GM23338 (cell line): ENCODE measurements at regions not wholly inside any gene's neighbourhood (a gene's known extent, or its start where the extent isn't known, plus 50 kb on each side); places are given as distances from the start of the nearest gene placed in this dataset.

Experiments used
- EZH2 ChIP-seq: fragments of 200-600 bp; sonication (generic); IDR thresholded peaks from one replicate; pipeline ENCODE4 v1.8.0; 2017; ENCODE audit warnings: antibody characterized with exemption, mild to moderate bottlenecking, low read depth; ENCODE audit not compliant: unreplicated experiment
- EZH2phosphoT487 ChIP-seq: fragments of 200-600 bp; sonication (generic); IDR thresholded peaks from one replicate; pipeline ENCODE4 v1.8.1; 2018; ENCODE audit warnings: antibody characterized with exemption; ENCODE audit not compliant: unreplicated experiment
- JUNB ChIP-seq: IDR thresholded peaks from one replicate; pipeline ENCODE4 v1.6.1; 2016; ENCODE audit warnings: antibody characterized with exemption; ENCODE audit not compliant: unreplicated experiment
- POLR2AphosphoS5 ChIP-seq: IDR thresholded peaks from 2 replicates; pipeline ENCODE4 v1.6.1; 2016; ENCODE audit warnings: antibody characterized with exemption, low read depth
- STAT1 ChIP-seq: IDR thresholded peaks from one replicate; pipeline ENCODE4 v1.6.1; 2016; ENCODE audit warnings: antibody characterized with exemption; ENCODE audit not compliant: unreplicated experiment
- ZNF114 ChIP-seq: fragments of 250-450 bp; sonication (Bioruptor Pico); IDR thresholded peaks from 2 replicates; pipeline ENCODE4 v1.5.0; 2020; ENCODE audit warnings: mild to moderate bottlenecking, moderate library complexity
- TF ChIP-seq, protein P1 (sequence below), 2 experiments: fragments of 200-600 bp in 1 of 2; sonication (generic) in 1 of 2; conservative IDR thresholded peaks; 2 replicates each; pipeline versions ENCODE4 v1.5.1 to v1.6.1; 2016 to 2017; ENCODE audit warnings: antibody characterized with exemption in 2 of 2, low read depth in 2 of 2, mild to moderate bottlenecking in 2 of 2, moderate library complexity in 1 of 2
- TF ChIP-seq, protein P2 (sequence below): IDR thresholded peaks from one replicate; pipeline ENCODE4 v1.6.1; 2018; ENCODE audit warnings: antibody characterized with exemption; ENCODE audit not compliant: unreplicated experiment

DNA sequence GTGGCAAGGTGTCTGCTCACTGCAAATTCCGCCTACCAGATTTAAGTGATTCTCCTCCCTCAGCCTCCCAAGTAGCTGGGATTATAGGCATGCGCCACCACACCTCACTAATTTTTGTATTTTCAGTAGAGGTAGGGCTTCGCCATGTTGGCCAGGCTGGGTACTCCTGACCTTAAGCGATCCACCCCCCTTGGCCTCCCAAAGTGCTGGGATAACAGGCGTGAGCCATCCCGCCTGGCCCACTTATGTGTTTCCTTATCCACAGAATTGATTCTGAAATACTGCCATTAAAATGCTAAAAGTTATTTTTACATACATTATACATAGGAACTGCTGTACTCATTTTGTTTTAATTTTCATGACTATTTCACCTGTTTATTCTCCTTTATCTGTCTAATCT is 529.7 kb upstream of the CDH7 start:
- TF ChIP-seq, protein P1, sequence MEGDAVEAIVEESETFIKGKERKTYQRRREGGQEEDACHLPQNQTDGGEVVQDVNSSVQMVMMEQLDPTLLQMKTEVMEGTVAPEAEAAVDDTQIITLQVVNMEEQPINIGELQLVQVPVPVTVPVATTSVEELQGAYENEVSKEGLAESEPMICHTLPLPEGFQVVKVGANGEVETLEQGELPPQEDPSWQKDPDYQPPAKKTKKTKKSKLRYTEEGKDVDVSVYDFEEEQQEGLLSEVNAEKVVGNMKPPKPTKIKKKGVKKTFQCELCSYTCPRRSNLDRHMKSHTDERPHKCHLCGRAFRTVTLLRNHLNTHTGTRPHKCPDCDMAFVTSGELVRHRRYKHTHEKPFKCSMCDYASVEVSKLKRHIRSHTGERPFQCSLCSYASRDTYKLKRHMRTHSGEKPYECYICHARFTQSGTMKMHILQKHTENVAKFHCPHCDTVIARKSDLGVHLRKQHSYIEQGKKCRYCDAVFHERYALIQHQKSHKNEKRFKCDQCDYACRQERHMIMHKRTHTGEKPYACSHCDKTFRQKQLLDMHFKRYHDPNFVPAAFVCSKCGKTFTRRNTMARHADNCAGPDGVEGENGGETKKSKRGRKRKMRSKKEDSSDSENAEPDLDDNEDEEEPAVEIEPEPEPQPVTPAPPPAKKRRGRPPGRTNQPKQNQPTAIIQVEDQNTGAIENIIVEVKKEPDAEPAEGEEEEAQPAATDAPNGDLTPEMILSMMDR (conservative IDR thresholded peaks at IDR 0.05; ENCODE audit: low read depth in 2 of 2): no peak
- TF ChIP-seq EZH2 (no peak), JUNB (no peak), EZH2phosphoT487 (no peak), ZNF114 (CRISPR knock-in tag) (no peak), STAT1 (no peak), POLR2AphosphoS5 (no peak)
- TF ChIP-seq, protein P2, sequence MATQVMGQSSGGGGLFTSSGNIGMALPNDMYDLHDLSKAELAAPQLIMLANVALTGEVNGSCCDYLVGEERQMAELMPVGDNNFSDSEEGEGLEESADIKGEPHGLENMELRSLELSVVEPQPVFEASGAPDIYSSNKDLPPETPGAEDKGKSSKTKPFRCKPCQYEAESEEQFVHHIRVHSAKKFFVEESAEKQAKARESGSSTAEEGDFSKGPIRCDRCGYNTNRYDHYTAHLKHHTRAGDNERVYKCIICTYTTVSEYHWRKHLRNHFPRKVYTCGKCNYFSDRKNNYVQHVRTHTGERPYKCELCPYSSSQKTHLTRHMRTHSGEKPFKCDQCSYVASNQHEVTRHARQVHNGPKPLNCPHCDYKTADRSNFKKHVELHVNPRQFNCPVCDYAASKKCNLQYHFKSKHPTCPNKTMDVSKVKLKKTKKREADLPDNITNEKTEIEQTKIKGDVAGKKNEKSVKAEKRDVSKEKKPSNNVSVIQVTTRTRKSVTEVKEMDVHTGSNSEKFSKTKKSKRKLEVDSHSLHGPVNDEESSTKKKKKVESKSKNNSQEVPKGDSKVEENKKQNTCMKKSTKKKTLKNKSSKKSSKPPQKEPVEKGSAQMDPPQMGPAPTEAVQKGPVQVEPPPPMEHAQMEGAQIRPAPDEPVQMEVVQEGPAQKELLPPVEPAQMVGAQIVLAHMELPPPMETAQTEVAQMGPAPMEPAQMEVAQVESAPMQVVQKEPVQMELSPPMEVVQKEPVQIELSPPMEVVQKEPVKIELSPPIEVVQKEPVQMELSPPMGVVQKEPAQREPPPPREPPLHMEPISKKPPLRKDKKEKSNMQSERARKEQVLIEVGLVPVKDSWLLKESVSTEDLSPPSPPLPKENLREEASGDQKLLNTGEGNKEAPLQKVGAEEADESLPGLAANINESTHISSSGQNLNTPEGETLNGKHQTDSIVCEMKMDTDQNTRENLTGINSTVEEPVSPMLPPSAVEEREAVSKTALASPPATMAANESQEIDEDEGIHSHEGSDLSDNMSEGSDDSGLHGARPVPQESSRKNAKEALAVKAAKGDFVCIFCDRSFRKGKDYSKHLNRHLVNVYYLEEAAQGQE: no peak
